Hematopoietic multipotent progenitor cell treated with erythropoietin and hydrocortisone succinate and interleukin-3 and kit ligand, for 4 days (in vitro differentiated cells): ENCODE measurements at regions not wholly inside any gene's neighbourhood (a gene's known extent, or its start where the extent isn't known, plus 50 kb on each side); places are given as distances from the start of the nearest gene placed in this dataset.

Experiments used
- DNase-seq: peaks from one replicate; pipeline ENCODE4 v3.0.0-alpha.2; 2015

DNA sequence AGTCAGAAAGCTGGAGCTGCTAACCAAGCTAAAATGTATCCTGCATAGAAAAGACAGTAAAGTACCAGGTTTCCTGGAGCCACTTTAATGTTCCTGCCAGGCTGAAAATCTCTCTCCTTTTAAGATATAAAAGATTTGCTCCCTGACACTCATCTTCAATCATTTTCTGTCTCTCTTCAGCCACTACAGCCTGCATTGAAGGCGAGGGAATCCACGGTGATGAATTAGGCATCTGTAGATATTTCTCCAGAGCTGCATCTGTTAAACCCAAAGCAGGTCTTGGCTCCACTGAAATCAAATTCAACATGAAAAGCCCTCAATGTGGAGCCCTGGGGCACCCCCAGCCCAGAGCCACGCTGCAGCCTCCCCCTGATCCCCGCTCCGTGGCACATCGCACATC, 94.7 kb upstream of the CRHR1 start:
- DNase-seq, result no peak

DNA sequence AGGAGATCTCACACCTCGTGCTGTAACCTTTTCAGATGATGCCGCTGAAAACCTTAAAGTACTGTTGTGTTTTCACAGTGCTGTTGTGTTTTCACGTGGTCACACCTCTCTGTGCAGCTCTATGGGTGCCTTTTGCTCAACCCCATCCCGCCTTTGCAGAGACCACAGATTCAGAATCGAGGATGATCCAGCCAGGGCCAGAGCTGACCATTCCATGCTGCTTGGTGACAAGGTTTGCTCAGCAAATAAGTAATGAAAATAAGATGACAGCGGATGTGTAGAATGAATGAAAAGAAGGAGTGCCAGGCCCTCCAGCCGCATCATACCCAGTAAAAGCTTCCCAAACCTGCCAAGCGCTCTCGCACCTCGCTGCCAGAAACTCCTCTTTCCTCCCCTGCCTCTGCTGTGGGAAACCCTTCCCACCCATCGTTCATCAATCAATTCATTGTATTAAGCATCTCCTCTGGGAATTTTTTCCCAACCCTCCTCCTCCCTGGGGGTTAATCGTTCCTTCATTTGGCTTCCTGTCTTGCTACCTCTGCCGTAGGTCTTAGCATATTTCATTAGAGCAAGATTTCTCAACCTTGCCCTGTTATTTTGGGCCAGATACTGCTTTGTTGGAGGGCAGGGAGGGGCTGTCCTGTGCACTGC, 93.4 kb upstream of the CRHR1 start:
- no peak for DNase-seq

DNA sequence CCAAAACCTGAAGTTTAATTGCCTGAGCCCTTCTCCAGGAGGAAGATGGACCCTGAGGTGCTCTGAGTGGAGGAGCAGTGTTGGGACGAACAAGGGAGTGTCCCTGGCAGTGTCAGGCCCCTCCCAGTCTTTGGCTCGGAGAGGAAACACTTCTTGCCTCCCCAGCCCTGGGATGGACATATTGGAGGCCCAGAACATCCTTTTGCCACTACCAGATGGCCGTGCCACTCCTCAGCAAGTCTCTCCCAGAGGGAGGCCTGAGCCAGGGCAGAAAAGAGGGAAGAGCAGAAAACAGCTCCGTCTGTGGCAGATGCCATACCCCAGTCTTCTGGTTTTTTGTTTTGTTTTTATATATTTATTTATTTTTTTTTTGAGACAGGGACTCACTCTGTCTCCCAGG, 91.5 kb upstream of the CRHR1 start:
- DNase-seq, result no peak

DNA sequence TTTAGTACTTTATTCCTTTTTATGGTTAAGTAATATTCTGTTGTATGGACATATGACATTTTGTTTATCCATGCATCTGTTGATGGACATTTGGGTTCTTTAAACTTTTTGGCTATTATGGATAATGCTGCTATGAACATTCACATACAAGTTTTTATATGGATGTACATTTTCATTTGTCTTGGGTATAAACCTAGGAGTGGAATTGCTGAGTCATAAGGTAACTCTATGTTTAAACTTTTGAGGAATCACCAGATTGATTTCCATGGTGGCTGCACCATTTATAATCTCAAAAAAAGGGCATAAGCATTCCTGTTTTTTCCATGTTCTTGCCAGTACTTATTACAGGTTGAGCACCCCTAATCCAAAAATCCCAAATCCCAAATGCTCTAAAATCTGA, 90.3 kb upstream of the CRHR1 start:
- no peak for DNase-seq

DNA sequence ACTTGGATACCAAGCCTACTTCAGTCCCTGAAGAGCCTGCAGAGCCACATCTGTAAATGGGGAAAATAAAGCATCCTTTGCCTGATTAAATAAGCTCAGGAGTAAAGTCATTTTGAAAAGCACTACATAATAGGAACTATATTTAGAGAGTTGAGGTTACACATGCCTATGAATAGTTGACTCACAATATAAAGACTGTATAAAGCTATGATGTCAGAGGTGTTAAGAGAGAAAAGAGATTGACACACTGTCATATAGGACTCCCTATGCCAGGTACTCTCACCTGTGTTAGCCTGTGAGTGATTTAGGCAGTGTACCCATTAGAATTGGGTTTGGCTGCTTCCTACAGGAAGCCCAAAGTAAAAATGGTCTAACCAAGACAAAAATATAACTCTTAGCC, 87.7 kb upstream of the CRHR1 start:
- no peak for DNase-seq

DNA sequence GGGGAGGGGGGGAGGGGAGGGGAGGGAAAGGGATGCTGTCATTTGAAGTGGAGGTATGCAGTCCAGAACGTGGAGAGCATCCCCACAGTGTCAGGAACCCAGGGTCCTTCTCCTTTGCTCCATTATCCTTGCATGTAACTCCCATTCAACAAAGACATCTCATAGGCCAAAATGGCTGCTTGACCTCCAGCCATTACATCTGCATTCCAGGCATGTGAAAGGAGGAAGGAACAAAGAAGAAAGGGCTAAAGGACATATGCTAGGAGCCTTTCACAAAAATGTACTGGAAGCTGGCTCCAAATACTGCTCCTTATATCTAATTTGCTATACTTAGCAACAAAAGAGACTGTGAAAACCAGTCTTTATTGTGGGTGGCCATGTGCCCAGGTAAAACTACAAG, 87.0 kb upstream of the CRHR1 start:
- DNase-seq, result no peak

DNA sequence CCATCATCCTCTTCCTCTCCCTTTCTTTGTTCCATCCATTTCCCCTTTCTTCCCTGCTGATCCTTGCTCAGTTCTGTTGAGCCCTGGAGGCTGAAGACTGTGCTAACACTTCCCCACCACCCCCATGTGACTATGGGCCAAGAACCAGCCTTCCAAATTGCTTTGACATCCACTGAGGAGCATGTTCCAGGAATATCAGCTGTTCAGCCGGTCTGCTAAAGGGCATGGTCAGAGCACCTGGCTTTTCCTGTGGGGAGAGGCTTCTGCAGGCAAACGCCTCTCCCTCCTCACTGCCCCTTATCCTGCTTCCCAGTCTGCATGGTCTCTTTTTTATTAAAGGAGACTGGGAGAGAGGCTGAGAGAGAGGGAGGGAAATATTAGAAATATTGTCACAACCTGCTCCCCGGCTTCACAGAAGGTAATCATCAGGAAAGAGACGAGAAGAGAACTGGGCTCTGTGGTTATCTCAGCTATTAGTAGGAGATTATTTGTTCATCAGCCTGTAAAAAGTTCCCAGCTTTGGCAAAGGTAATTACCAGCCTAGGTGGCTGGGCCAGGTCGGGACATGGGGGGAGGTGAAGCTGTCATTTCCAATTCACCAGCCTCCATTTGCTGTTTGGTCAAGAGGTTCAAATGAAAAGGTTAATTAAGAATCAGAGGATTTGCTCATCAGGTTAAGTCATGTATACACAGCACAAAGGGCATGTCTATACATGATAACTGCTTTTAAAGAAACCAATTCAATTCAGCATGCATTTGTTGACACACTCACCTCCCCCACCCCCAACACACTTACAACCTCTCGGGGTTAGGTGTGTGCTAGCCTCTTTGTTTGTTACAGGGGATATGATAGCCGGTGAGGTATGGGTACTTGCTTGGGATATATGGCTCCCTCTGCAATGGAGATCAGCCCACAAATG, 83.7 kb upstream of the CRHR1 start:
- DNase-seq, result no peak

DNA sequence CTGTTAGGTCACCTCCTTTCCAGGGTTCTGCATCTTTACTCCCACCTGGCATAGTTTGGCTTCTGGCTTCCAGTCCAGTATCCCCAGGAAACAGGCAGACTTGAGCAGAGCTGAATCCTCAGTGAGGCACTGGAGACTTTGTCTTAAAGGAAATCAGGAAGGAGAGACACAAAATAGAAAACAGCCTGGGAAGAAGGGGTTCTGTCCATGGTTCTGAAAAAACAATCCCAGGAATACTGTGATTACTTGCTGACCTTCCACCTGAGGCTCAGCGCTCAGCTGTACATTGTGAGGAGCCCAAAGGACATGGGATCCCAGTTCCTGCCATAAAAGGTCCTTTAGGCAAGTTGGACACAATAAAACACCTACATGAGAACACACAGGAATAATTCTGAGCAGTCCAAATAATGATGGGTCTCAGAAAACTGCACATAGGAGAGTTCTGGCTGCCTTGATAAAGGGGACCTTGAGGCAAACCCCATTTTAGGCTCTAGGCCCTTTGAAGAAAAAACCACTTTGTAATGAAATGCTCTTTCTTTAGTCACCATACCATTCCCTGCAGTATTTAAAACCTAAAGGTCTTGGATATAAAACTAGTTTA, 81.4 kb upstream of the CRHR1 start:
- no peak for DNase-seq

DNA sequence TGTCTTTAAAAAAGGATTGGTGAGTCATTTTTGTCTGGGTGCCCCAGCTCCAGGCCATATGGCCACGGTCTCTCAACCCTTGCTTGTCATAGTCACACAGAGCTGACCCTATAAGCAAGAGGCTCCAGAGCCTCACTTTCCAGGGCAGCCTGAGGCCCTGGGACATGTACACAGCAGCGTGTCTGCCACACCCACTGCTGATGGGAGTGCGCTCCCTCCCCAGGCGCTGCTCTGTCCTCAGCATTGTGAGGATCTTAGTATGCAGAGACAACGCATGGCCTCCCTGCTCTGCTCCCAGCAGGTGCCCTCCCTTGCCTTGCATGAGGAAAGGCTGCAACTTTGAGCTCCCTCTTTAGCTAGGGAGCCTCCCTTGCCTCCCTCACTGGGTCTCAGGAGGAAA, 80.8 kb upstream of the CRHR1 start:
- DNase-seq, result no peak

DNA sequence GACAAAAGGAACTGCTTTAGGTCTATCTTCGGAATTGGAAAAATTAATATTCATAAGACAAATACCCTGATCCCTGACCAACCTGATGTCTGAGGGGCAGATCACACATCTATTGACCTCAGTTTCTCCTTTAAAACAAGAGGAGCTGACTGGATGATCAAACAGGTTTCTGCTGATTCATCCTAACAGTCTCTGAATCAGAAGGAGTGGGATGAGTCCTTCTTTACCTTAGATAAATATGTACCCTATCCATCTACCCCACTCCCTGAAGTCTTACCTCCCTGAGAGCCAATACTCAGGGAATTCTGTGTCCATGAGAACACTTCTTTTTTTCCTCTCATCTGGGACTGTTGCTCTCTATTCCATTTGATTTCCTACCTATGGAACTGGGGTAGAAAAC, 80.3 kb upstream of the CRHR1 start:
- DNase-seq, result no peak

DNA sequence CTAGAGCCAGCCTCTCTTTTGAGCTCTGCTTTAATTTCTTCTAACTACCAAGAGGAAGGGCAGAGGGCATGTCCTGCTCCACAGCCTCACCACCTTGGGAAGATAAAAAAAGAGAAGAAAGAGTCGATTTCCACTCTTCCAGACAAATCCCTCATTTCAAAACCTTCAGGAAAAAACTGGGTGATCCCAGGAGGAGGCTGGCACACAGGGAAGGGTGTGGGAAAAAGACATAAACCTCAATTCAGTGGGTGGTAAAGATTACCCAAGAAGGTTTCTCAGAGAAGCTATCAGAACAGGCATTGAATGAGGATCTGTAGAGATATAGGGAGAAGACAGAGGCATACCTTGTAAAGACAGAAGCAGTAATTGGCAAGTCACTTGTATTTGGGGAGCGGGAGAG, 79.9 kb upstream of the CRHR1 start:
- DNase-seq, result no peak

DNA sequence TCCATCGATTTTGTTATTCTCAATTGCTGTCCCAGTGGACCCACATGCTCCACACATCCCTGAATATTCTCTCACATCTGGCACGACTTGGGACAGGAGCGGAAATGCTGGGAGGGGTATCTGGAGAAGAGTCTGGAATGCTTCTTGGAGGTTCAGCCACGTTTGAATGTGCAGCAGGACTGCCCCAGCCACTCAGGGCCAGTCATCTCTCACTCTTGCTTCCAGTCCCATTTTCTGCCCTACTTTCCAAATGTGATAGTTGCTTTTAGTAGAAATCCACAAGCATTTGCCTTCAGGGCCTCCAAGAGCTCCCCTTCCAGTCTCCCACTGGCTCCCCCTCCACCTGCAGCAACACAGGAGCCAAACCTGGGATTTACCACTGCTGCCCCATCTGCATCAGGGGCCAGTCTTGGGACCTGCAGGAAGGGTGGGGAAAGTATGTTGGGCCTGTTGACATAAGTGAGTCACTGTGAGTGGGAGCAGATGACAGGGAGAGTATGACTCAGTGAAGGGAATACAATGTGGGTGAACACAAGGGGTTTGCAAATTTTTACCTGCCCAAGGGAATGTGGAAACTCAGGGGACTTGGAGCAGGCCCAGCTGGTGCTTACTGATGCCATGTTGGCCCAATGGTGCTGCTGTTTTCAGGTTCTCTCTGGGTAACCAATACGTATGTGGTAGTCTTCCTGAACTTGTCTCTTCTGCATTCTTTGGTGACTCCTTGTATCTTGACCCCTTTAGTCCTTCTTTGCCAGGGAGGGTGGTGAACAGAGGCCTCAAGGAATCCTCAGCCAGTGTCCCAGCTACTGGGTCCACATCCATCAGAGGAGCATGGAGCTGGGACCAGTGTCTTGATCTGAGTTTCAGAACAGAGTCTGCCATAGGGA, 78.8 kb upstream of the CRHR1 start:
- no peak for DNase-seq

DNA sequence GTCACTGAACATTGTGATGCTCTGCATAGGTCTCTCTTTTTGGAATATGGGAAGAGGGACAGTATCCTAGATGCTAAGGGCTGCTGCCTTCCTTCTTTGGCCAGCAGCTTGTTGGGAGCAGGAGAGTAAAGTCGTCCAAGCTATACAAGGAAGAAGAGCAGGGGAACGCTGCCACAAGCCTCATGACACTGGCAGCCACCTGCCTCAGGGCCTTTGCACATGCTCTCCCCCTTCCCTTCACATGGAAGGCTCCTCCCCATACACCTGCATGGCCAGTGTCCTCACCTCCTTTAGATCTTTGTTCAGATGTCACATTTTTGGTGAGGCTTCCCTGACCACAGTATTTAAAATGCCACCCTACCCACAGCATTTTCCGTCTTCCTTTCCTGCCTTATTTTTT, 78.1 kb upstream of the CRHR1 start:
- no peak for DNase-seq

DNA sequence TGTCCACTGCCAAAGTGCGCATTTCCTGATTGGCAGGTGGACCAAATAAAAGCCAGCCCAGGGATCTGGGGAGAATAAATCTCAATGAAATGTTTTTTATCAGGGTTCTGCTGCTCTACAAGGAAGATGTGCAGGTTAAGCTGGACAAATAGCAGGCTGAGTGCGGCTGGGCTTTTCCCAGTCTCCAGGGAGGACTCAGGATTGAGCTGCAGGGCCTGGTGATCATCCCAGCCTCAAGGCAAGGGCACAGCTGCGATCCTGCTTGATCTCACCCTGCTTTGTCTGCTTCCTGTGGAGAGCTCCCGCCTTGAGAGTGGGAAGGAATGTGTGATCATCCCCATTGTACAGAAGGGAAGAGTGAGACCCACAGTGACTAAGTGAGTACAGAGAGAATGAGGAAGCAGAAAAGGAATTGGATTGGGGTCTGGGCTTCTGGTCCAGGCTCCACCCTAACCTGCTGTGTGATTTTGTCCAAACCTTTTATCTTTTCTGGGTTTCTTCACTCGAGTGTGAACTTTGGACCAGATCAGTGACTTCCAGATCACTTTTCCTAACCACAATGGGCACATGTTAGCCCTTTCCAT, 75.3 kb upstream of the CRHR1 start:
- DNase-seq, result no peak

DNA sequence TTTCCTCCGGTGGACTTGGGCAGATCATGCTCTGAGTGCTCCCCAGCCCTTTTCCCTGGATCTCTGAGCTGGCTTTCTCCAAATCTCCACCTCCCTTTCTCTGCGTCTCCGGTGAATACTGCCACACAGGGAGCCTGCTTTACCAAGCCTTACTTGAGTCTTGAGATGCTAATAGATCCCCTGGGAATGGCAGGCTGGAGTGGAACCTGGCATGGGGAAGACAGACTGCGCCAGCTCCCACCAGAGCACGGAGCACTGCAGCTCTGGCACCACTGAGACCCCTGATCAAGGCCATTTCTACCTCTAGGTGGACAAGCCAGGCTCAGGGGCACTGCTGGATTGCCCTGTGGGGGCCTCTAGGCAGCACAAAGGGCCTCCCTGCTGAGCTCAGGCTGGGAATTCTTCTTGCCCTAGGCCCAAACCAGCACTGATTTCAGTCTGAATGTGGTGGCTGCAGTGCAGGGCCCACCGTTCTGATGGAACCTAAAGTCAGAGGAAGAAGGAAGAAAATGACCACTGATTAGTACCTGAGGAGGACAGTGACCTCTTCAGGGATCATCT, 74.3 kb upstream of the CRHR1 start:
- DNase-seq, result no peak

DNA sequence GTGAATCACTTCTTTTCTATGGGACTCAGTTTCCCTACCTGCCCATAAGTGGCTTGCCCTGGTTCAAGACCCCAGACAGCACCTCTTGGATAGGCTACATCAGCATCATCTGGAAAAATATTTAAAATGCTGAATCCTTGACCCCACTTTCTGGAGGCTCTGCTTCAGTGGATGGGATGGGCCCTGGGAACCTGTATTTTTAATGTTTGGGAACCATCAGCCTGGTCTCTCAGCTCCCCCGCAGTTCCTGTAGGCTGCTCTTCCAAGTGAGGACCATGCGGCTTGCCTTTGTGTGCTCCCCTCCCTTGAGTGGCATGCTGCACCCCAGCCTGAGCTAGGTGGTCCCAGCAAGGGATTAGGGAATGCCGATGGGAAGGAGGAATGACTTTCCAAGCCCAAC, 68.3 kb upstream of the CRHR1 start:
- DNase-seq, result no peak

DNA sequence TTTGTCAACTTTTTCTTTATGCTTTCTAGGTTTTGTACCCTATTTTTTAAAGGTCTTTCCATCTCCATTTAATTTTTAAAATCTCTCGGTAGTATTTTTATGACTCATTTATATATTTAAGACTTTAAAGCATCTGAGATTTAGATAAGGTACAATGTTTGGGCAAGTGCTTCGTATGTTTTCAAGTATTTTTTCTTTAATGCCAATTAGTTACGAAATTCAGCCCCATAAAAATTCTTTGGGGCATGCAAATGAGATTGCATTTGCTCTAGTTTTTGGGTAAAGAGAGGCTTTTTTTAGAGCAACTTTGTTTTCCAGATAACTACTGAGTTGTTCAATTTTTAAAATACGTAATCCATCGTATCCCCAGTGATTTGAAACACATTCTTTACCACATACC, 65.3 kb upstream of the CRHR1 start:
- DNase-seq, result no peak

DNA sequence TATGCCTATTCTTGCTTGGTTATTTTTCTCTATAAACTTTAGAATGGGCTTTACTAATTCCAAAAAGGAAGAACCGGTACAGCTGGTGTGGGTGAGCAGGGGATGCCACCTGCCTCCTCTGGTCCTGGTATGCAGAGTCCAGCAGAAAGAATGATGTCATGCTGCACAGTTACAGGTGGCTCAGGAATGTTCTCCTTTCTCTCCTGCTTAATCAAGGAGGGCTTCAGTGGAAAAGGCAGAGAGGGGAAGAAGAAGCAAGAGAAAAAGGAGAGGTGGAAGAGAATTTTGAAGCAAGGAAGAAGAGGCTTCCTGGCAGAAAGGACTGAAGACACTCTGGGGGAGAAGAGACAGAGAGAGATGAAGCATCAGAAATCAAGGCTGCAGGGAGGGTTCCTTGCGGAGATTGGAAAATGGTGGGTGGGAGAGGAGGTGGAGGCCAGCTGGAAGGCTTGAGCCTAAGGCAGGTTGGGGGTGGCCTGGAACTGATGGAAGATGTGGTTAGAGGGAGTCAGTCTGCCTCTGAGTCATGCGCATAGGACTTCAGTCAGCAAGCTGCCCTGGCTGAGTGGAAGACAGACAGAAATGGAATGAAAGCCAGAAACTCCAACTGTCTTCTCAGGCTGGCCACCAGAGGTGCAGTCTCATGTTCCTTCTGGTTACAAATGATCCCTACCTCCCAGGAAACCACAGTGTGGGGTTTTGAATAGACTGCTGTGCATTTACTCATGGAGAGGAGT, 64.6 kb upstream of the CRHR1 start:
- DNase-seq, result peak; percentile 20

DNA sequence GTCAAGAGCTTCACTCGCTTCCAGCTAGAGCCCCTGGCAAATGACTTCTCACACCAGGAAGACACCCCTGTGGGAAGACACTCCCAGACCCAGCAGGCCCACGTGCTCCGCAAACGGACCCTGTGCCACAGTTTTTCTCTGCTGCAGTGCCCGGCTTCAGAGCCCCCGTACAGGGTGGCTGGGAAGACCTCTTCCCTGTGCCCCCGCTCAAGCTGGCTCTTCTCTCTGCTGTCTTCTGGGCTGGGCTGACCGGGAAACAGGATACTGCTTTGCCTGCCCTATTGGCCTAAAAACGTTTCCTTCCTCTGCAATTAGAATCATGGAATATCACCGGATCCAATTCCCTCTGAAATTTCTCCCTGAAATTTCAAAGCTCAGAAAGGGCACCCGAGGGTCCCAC, 63.7 kb upstream of the CRHR1 start:
- DNase-seq, result no peak

DNA sequence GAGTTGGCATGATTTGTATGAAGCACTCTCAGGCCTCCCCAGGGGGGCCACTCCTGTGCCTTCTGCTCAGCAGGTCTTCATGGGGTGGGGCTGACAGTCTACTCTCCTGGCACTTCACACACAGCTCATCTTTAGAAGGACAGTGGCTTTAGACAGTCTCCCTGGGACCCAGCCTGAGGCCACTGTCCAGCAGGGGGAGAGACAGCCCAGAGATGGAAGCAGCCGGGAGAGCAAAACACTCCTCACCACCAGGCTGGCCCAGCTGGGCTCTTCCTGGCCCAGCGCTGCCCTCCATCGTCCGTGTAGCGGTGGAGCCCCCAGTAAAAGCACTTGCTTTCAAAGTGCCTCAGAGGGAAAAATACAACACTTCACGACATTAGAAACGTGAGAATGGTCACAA, 62.0 kb upstream of the CRHR1 start:
- DNase-seq, result peak; percentile 24

DNA sequence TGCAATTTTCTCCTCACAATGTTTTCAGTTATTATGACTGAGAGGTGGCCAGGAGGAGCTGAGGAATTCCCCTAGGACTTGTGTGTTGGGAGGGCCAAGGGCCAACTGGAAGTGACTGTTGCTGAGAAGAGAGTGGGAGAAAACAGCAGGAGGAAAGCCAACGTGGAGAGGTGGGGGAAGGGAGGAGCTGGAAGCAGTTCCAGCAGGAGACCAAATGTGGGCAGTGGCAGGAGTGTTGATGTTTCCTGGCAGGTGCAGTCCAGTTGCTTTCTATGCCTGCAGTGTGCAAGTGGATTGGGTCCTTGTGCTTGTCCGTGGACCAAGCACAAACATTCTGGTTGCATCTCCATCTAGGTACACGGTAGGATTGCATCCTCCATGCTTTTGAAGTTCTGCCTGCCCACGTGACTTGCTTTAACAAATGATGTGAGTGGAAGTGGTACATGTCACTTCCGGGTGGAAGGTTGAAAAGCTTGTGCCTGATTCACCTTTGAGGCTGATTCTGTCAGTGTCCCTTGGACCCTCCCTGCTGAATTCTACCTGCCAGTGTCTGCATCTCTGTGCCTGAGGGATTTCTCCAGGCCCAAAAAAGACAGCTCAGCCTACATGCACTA, 54.7 kb upstream of the CRHR1 start:
- no peak for DNase-seq
